Adrenal gland (tissue), 9 donors: ENCODE measurements at regions not wholly inside any gene's neighbourhood (a gene's known extent, or its start where the extent isn't known, plus 50 kb on each side); places are given as distances from the start of the nearest gene placed in this dataset.

Source experiments
- DNase-seq, 7 donors: peaks; one replicate each; pipeline ENCODE4 v3.0.0-alpha.2; 2019 to 2020
- H3K27ac ChIP-seq, 5 donors: fragments of 200-600 bp; sonication (generic) in 4 of 5; 1 replicate in 3 of 5; 2 replicates in 2 of 5; pipeline versions ENCODE4 v1.5.1 to v1.8.0; 2016 to 2020; ENCODE audit warnings: mild to moderate bottlenecking in 1 of 5
- H3K27me3 ChIP-seq: fragments of 200-600 bp; 2 replicates; pipeline ENCODE4 v1.8.0; 2021
- H3K36me3 ChIP-seq, 2 donors: fragments of 200-600 bp; replicated peaks in 1 of 2; 1 replicate in 1 of 2; 2 replicates in 1 of 2; pipeline versions ENCODE4 v1.5.1 to v1.8.0; 2018 to 2022
- H3K4me1 ChIP-seq, 2 donors: fragments of 200-600 bp; replicated peaks in 1 of 2; 1 replicate in 1 of 2; 2 replicates in 1 of 2; pipeline versions ENCODE4 v1.5.1 to v1.8.0; 2018 to 2021
- H3K4me3 ChIP-seq, 4 donors: fragments of 200-600 bp; sonication (generic) in 3 of 4; one replicate each; pipeline ENCODE4 v1.5.1; 2016 to 2018
- H3K9me3 ChIP-seq, 3 donors: fragments of 200-600 bp; sonication (generic) in 1 of 3; replicated peaks in 1 of 3; 1 replicate in 2 of 3; 2 replicates in 1 of 3; pipeline versions ENCODE4 v1.5.1 to v1.8.0; 2016 to 2021
- CTCF ChIP-seq, 6 experiments: fragments of 450-650 bp in 4 of 6; fragments of 200-600 bp in 2 of 6; sonication (generic) in 1 of 6; IDR thresholded peaks; 1 replicate in 5 of 6; 2 replicates in 1 of 6; pipeline versions ENCODE4 v1.5.1 to v1.8.0; 2016 to 2021; ENCODE audit warnings: antibody characterized with exemption in 6 of 6, mild to moderate bottlenecking in 2 of 6, moderate library complexity in 1 of 6
- POLR2A ChIP-seq, 2 donors: fragments of 450-650 bp; IDR thresholded peaks; one replicate each; pipeline ENCODE4 v1.6.1; 2017; ENCODE audit warnings: antibody characterized with exemption in 2 of 2, mild to moderate bottlenecking in 2 of 2, moderate library complexity in 1 of 2
- WGBS, 4 donors: extraction: QIAGEN DNeasy Blood & Tissue Kit in 2 of 4; methylation state at CpG; one replicate each; pipeline versions ENCODE4 v1.1.5 to v1.1.7; 2013 to 2017; 5-methylcytosine and 5-hydroxymethylcytosine counted together
- intact Hi-C, 2 donors: fragments of 100-400 bp; cut with DNase I; formaldehyde crosslinking; loops; one replicate each; pipeline versions ENCODE4 v1.14.1 to v1.15.0; 2022 to 2023
- donor health status: healthy with polysubstance abuse.
- donor health status: Bipolar disorder and iron deficiency.
- donor health status: DM: yes; HTN: yes; CAD: no.
- donor health status: DM: no; HTN: no; CAD: no.
- donor health status: DM: no; HTN: no; CAD: no.

GRCh38 chr1:64363616-64364015 lies 106.3 kb upstream of the CACHD1 start:
- no peak overlapping the region for H3K27ac ChIP-seq
- H3K4me3 ChIP-seq = no peak overlapping the region
- DNase-seq = no peak
- H3K9me3 ChIP-seq = no peaks in the 10 kb centered on the region
- TF ChIP-seq POLR2A (IDR thresholded peaks at IDR 0.05) (no peak), CTCF (IDR thresholded peaks at IDR 0.05) (no peak)
- H3K4me1 ChIP-seq = no peaks in the 10 kb centered on the region
- intact Hi-C loops = no loop called here
- H3K36me3 ChIP-seq = no peaks in the 10 kb centered on the region
- no peaks in the 10 kb centered on the region for H3K27me3 ChIP-seq

- Histone ChIP-seq H3K27me3 (no peaks in the 10 kb centered on the region), H3K9me3 (no peaks in the 10 kb centered on the region), H3K4me1 (no peaks in the 10 kb centered on the region), H3K36me3 (no peaks in the 10 kb centered on the region), H3K27ac (no peak overlapping the region), H3K4me3 (no peak overlapping the region)
- TF ChIP-seq CTCF (IDR thresholded peaks at IDR 0.05) = no peak
- no peak for TF ChIP-seq POLR2A (IDR thresholded peaks at IDR 0.05)
- intact Hi-C loops = no loop called here
- DNase-seq = no peak
- WGBS, 4 donors = 90 to 96% (median 92%) methylated on average over 2 of the region's 2 CpGs
Measured at GRCh38 chr1:64366821-64367220, 103.1 kb upstream of the CACHD1 start.

GRCh38 chr1:64368344-64368743 lies 101.6 kb upstream of the CACHD1 start:
- H3K27me3 ChIP-seq = no peaks in the 10 kb centered on the region
- no peak overlapping the region for H3K4me3 ChIP-seq
- no peak for DNase-seq
- no peaks in the 10 kb centered on the region for H3K9me3 ChIP-seq
- H3K4me1 ChIP-seq = no peaks in the 10 kb centered on the region
- WGBS, 4 donors = 46 to 79% (median 77%) methylated on average over 1 of the region's 1 CpG
- H3K36me3 ChIP-seq = no peaks in the 10 kb centered on the region
- no peak overlapping the region for H3K27ac ChIP-seq
- TF ChIP-seq POLR2A (IDR thresholded peaks at IDR 0.05) (no peak), CTCF (IDR thresholded peaks at IDR 0.05) (no peak)
- intact Hi-C loops = no loop called here

GRCh38 chr1:64378826-64379225 lies 91.1 kb upstream of the CACHD1 start:
- no peaks in the 10 kb centered on the region for H3K36me3 ChIP-seq
- 69 to 81% (median 76%) methylated on average over 7 of the region's 7 CpGs for WGBS, 4 donors
- DNase-seq = peak in 5 of 7 donors; percentile 13 to 52 (median 36)
- intact Hi-C loops = loop anchor here (10.0 kb wide), 2 partner anchors 286 to 296 kb away; no protein-coding TSS in a partner anchor
- H3K4me3 ChIP-seq = no peak overlapping the region
- TF ChIP-seq CTCF (IDR thresholded peaks at IDR 0.05) (peak; percentile 26 to 69 (median 60)), POLR2A (IDR thresholded peaks at IDR 0.05) (no peak)
- H3K27me3 ChIP-seq = no peaks in the 10 kb centered on the region
- no peaks in the 10 kb centered on the region for H3K4me1 ChIP-seq
- no peaks in the 10 kb centered on the region for H3K9me3 ChIP-seq
- no peak overlapping the region for H3K27ac ChIP-seq
